B cell (primary cell): ENCODE measurements at regions not wholly inside any gene's neighbourhood (a gene's known extent, or its start where the extent isn't known, plus 50 kb on each side); places are given as distances from the start of the nearest gene placed in this dataset.

Experiments used
- ATAC-seq: fragments of 200-7000 bp; cut with Tn5 transposase; one replicate; pipeline ENCODE4 v1.10.0; 2021; ENCODE audit warnings: low read depth, mild to moderate bottlenecking, moderate number of reproducible peaks, moderate library complexity
- CTCF ChIA-PET: fragments of 350-600 bp; sonication (Branson Sonifier 250); formaldehyde crosslinking; loops from one replicate; lab custom pipeline; 2021; ENCODE audit warnings: antibody characterized with exemption, inconsistent platforms; lab: Charles Lee
- POLR2A ChIA-PET: fragments of 350-600 bp; sonication (Branson Sonifier 250); formaldehyde crosslinking; loops from one replicate; lab custom pipeline; 2021; ENCODE audit warnings: antibody characterized with exemption; lab: Charles Lee
- DNase-seq: peaks from one replicate; pipeline ENCODE4 v3.0.0; 2013
- H2AFZ ChIP-seq: 2 replicates; pipeline ENCODE4 v1.6.1; 2012; ENCODE audit warnings: mild to moderate bottlenecking, low read depth, low read length; ENCODE audit not compliant: insufficient read depth, poor library complexity, severe bottlenecking
- H3K27ac ChIP-seq, 2 donors: 1 replicate in 1 of 2; 2 replicates in 1 of 2; pipeline ENCODE4 v1.5.1; 2012 to 2013; ENCODE audit warnings: low read length in 2 of 2, mild to moderate bottlenecking in 2 of 2, moderate library complexity in 1 of 2
- H3K27me3 ChIP-seq, 4 experiments: fragments of 200-600 bp in 1 of 4; sonication (generic) in 1 of 4; replicated peaks in 1 of 4; 1 replicate in 2 of 4; 2 replicates in 2 of 4; pipeline versions ENCODE4 v1.6.1 to v1.7.0; 2013 to 2016; ENCODE audit warnings: low read length in 3 of 4, mild to moderate bottlenecking in 2 of 4, mixed read lengths in 1 of 4, moderate library complexity in 1 of 4; ENCODE audit not compliant: insufficient read depth in 4 of 4, control insufficient read depth in 3 of 4; ENCODE audit errors: control extremely low read depth in 1 of 4
- H3K36me3 ChIP-seq, 2 experiments: replicated peaks in 1 of 2; 1 replicate in 1 of 2; 2 replicates in 1 of 2; pipeline versions ENCODE4 v1.6.1 to v1.7.1; 2013; ENCODE audit warnings: low read length in 1 of 2; ENCODE audit not compliant: insufficient read depth in 2 of 2, control insufficient read depth in 1 of 2; ENCODE audit errors: control extremely low read depth in 1 of 2, extremely low read depth in 1 of 2
- H3K4me1 ChIP-seq, 2 donors: fragments of 200-600 bp in 1 of 2; sonication (generic) in 1 of 2; 1 replicate in 1 of 2; 2 replicates in 1 of 2; pipeline versions ENCODE4 v1.5.1 to v1.6.1; 2013 to 2017; ENCODE audit warnings: low read length in 2 of 2; ENCODE audit not compliant: control insufficient read depth in 2 of 2, insufficient read depth in 2 of 2
- H3K4me2 ChIP-seq: replicated peaks from 2 replicates; pipeline ENCODE3; 2012; ENCODE audit warnings: mild to moderate bottlenecking, low read depth, low read length; ENCODE audit not compliant: poor library complexity, severe bottlenecking
- H3K4me3 ChIP-seq, 5 experiments: fragments of 200-600 bp in 1 of 5; sonication (generic) in 1 of 5; 1 replicate in 3 of 5; 2 replicates in 2 of 5; pipeline versions ENCODE4 v1.5.1 to v1.7.0; 2011 to 2016; ENCODE audit warnings: low read length in 4 of 5, mild to moderate bottlenecking in 4 of 5, low read depth in 2 of 5, control low read depth in 1 of 5, moderate library complexity in 1 of 5; ENCODE audit not compliant: insufficient read depth in 1 of 5; ENCODE audit errors: control extremely low read depth in 1 of 5, extremely low read depth in 1 of 5
- H3K79me2 ChIP-seq: fragments of 200-600 bp; sonication (generic); one replicate; pipeline ENCODE4 v1.6.0; 2016; ENCODE audit warnings: low read length; ENCODE audit not compliant: control insufficient read depth, insufficient read depth
- H3K9ac ChIP-seq: fragments of 200-600 bp; sonication (generic); 2 replicates; pipeline ENCODE4 v1.6.1; 2017; ENCODE audit warnings: mild to moderate bottlenecking, low read length, moderate library complexity
- H3K9me3 ChIP-seq, 3 donors: one replicate each; pipeline versions ENCODE4 v1.6.1 to v1.7.1; 2013; ENCODE audit warnings: low read length in 2 of 3; ENCODE audit not compliant: control insufficient read depth in 2 of 3, insufficient read depth in 1 of 3; ENCODE audit errors: control extremely low read depth in 1 of 3
- H4K20me1 ChIP-seq: 2 replicates; pipeline ENCODE4 v1.6.0; 2012; ENCODE audit warnings: mild to moderate bottlenecking, low read length; ENCODE audit not compliant: insufficient read depth, control insufficient read depth, poor library complexity, severe bottlenecking
- H3K27ac Mint-ChIP-seq: one replicate; pipeline ENCODE4 v1.8.0; 2021; ENCODE audit warnings: mixed read lengths
- H3K27me3 Mint-ChIP-seq: one replicate; pipeline ENCODE4 v1.8.0; 2021; ENCODE audit warnings: mixed read lengths
- H3K4me1 Mint-ChIP-seq: one replicate; pipeline ENCODE4 v1.8.0; 2021; ENCODE audit warnings: mixed read lengths
- H3K4me3 Mint-ChIP-seq: one replicate; pipeline ENCODE4 v1.8.0; 2021; ENCODE audit warnings: mixed read lengths
- H3K9me3 Mint-ChIP-seq: one replicate; pipeline ENCODE4 v1.8.0; 2022; ENCODE audit warnings: mixed read lengths; ENCODE audit not compliant: insufficient read depth
- EZH2 ChIP-seq: IDR thresholded peaks from 2 replicates; pipeline ENCODE4 v1.6.1; 2012; ENCODE audit warnings: borderline replicate concordance, low read depth, mild to moderate bottlenecking, moderate library complexity, low read length; ENCODE audit not compliant: insufficient read depth, poor library complexity, severe bottlenecking
- WGBS: methylation state at CpG from one replicate; pipeline ENCODE4 v1.1.5; 2013; ENCODE audit warnings: missing lambda C conversion rate; ENCODE audit not compliant: insufficient coverage; 5-methylcytosine and 5-hydroxymethylcytosine counted together
- intact Hi-C: fragments of 100-400 bp; cut with micrococcal nuclease; formaldehyde crosslinking; loops from one replicate; pipeline ENCODE4 v1.10.0; 2022
- TF ChIP-seq, protein P1 (sequence below): fragments of 200-600 bp; IDR thresholded peaks from one replicate; pipeline ENCODE4 v1.8.0; 2022; ENCODE audit warnings: antibody characterized with exemption, mild to moderate bottlenecking

DNA sequence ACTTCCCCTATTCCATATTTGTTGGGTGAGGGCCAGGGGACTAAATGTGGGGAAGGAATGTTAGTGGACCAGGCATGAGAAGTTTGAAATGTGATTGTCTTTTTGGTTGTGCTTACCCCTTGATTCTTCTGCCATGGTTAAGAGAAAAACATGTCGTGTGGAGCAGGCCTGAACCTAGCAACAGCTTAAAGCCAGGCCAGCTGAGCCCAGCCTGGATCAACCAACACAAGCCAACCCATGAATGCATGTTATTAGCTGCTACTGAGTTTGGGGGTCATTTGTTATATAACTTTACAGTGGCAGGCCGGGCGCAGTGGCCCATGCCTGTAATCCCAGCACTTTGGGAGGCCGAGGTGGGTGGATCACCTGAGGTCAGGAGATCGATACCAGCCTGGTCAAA, 52.4 kb upstream of the TRIO start:
- no peaks in the 10 kb centered on the region for H3K36me3 ChIP-seq
- Mint-ChIP-seq H3K4me3 (no peak overlapping the region), H3K27me3 (peaks cover 20% of the 10 kb centered on the region), H3K27ac (no peak overlapping the region), H3K4me1 (no peaks in the 10 kb centered on the region), H3K9me3 (no peaks in the 10 kb centered on the region)
- H3K79me2 ChIP-seq, result no peaks in the 10 kb centered on the region
- ATAC-seq (no peak), DNase-seq (no peak)
- H3K27me3 ChIP-seq, result peaks cover 0 to 3% (median 0%) of the 10 kb centered on the region in 4 experiments
- intact Hi-C loops, result no loop called here
- peaks cover 0 to 4% (median 0%) of the 10 kb centered on the region in 3 donors for H3K9me3 ChIP-seq
- POLR2A ChIA-PET, result no interaction called here
- no peak overlapping the region for H3K4me3 ChIP-seq
- no peak overlapping the region for H2AFZ ChIP-seq
- H4K20me1 ChIP-seq, result no peaks in the 10 kb centered on the region
- TF ChIP-seq EZH2, result no peak
- TF ChIP-seq, protein P1, sequence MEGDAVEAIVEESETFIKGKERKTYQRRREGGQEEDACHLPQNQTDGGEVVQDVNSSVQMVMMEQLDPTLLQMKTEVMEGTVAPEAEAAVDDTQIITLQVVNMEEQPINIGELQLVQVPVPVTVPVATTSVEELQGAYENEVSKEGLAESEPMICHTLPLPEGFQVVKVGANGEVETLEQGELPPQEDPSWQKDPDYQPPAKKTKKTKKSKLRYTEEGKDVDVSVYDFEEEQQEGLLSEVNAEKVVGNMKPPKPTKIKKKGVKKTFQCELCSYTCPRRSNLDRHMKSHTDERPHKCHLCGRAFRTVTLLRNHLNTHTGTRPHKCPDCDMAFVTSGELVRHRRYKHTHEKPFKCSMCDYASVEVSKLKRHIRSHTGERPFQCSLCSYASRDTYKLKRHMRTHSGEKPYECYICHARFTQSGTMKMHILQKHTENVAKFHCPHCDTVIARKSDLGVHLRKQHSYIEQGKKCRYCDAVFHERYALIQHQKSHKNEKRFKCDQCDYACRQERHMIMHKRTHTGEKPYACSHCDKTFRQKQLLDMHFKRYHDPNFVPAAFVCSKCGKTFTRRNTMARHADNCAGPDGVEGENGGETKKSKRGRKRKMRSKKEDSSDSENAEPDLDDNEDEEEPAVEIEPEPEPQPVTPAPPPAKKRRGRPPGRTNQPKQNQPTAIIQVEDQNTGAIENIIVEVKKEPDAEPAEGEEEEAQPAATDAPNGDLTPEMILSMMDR, result no peak
- H3K27ac ChIP-seq, result no peak overlapping the region
- no peaks in the 10 kb centered on the region for H3K4me1 ChIP-seq
- CTCF ChIA-PET, result no interaction called here
- no peak overlapping the region for H3K4me2 ChIP-seq
- no peak overlapping the region for H3K9ac ChIP-seq
- 88% methylated on average over 5 of the region's 5 CpGs for WGBS

DNA sequence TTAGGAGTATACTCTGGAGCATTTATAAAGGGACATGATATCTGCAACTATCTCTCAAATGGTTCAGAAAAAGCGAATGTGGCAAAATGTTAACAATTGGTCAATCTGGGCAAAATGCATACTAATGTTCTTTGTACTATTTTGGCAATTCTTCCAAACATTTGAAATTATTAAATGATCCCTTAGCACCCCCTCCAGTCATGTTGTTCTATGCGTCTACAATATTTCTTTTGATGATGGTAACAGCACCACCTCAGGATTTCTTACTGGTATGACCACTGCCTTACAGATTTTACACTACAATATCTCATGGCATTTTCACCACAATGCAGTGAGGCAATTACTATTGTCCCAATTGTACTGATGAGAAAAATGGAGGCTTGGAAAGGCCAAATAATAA, 52.9 kb upstream of the TRIO start:
- Mint-ChIP-seq H3K27me3 (peaks cover 20% of the 10 kb centered on the region), H3K9me3 (no peaks in the 10 kb centered on the region), H3K4me1 (no peaks in the 10 kb centered on the region), H3K4me3 (no peak overlapping the region), H3K27ac (no peak overlapping the region)
- peaks cover 0 to 3% (median 1%) of the 10 kb centered on the region in 4 experiments for H3K27me3 ChIP-seq
- WGBS, result 100% methylated on average over 1 of the region's 2 CpGs
- intact Hi-C loops, result no loop called here
- no peak overlapping the region for H3K9ac ChIP-seq
- no peaks in the 10 kb centered on the region for H3K36me3 ChIP-seq
- no peaks in the 10 kb centered on the region for H3K4me1 ChIP-seq
- no peaks in the 10 kb centered on the region for H4K20me1 ChIP-seq
- TF ChIP-seq, protein P1, result no peak
- no peak for TF ChIP-seq EZH2
- DNase-seq, result no peak
- H3K27ac ChIP-seq, result no peak overlapping the region
- no peaks in the 10 kb centered on the region for H3K79me2 ChIP-seq
- no peak for ATAC-seq
- no peak overlapping the region for H3K4me3 ChIP-seq
- ChIA-PET POLR2A (no interaction called here), CTCF (no interaction called here)
- H2AFZ ChIP-seq, result no peak overlapping the region
- H3K9me3 ChIP-seq, result peaks cover 0 to 4% (median 0%) of the 10 kb centered on the region in 3 donors
- no peak overlapping the region for H3K4me2 ChIP-seq
